ENCODE measurements at regions not wholly inside any gene's neighbourhood (a gene's known extent, or its start where the extent isn't known, plus 50 kb on each side); places are given as distances from the start of the nearest gene placed in this dataset.
"Not testable (repeated sequence)": the region's sequence is repeated elsewhere in the genome, so short reads cannot be mapped to it uniquely, and the experiment has no call there.

- no peak for DNase-seq (ENCODE audit: low read depth)
- H3K4me3 ChIP-seq (replicated peaks; ENCODE audit: low read depth, low read length), result no peak overlapping the region
- TF ChIP-seq, protein P1, sequence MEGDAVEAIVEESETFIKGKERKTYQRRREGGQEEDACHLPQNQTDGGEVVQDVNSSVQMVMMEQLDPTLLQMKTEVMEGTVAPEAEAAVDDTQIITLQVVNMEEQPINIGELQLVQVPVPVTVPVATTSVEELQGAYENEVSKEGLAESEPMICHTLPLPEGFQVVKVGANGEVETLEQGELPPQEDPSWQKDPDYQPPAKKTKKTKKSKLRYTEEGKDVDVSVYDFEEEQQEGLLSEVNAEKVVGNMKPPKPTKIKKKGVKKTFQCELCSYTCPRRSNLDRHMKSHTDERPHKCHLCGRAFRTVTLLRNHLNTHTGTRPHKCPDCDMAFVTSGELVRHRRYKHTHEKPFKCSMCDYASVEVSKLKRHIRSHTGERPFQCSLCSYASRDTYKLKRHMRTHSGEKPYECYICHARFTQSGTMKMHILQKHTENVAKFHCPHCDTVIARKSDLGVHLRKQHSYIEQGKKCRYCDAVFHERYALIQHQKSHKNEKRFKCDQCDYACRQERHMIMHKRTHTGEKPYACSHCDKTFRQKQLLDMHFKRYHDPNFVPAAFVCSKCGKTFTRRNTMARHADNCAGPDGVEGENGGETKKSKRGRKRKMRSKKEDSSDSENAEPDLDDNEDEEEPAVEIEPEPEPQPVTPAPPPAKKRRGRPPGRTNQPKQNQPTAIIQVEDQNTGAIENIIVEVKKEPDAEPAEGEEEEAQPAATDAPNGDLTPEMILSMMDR (IDR thresholded peaks at IDR 0.05; ENCODE audit: low read length, missing control alignments), result no peak
Measured at GRCh38 chr5:108508979-108509378, 127.1 kb upstream of the FBXL17 start.

- no peak overlapping the region for H3K4me3 ChIP-seq (replicated peaks; ENCODE audit: low read depth, low read length)
- no peak for DNase-seq (ENCODE audit: low read depth)
- TF ChIP-seq, protein P1 (IDR thresholded peaks at IDR 0.05; ENCODE audit: low read length, missing control alignments), result no peak
Measured at GRCh38 chr5:108507631-108508030, 125.7 kb upstream of the FBXL17 start.

GRCh38 chr5:108505608-108506007 is 123.7 kb upstream of the FBXL17 start:
- H3K4me3 ChIP-seq (replicated peaks; ENCODE audit: low read depth, low read length), result no peak overlapping the region
- DNase-seq (ENCODE audit: low read depth), result no peak
- TF ChIP-seq, protein P1 (IDR thresholded peaks at IDR 0.05; ENCODE audit: low read length, missing control alignments), result no peak

DNA sequence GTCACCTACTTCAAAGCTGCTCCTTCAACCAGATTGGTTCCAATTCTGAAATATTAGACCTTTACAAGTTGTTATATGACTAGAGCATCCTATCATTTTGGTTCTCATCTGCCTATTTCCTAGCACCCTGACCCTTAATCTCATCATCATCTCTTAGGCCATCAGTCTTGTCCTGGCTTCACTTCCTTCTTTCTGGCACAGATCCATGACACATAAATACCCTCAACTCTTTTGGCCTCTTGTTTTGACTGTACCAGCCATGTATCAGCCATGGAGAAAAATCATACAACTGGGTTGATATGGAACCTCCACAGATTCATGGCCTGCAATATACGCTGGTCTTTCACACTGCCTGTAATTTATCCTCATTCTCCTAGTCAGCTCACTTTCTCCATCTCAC is 123.1 kb upstream of the FBXL17 start:
- no peak for DNase-seq (ENCODE audit: low read depth)
- no peak overlapping the region for H3K4me3 ChIP-seq (replicated peaks; ENCODE audit: low read depth, low read length)
- TF ChIP-seq, protein P1 (IDR thresholded peaks at IDR 0.05; ENCODE audit: low read length, missing control alignments), result no peak

DNA sequence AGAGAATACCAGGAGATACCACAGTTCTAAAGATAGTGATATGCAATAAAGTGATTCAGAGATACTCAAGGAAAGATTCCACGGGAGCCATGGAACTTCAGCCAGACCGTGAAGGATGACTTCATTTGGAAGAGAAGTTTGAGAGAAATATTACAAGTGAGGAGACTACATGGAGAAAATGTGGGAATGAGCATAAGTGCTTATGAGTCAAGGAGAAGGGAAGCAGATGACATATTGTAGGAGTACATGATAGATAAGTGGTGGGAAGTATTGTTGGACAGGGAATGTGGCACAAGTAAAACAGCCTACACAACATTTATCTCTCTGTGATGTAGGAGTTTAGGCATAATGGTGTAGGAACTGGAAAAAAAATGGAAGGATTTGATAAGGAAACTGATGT is 122.1 kb upstream of the FBXL17 start:
- DNase-seq (ENCODE audit: low read depth), result peak; percentile 11
- TF ChIP-seq, protein P1 (IDR thresholded peaks at IDR 0.05; ENCODE audit: low read length, missing control alignments), result no peak
- H3K4me3 ChIP-seq (replicated peaks; ENCODE audit: low read depth, low read length), result no peak overlapping the region

DNA sequence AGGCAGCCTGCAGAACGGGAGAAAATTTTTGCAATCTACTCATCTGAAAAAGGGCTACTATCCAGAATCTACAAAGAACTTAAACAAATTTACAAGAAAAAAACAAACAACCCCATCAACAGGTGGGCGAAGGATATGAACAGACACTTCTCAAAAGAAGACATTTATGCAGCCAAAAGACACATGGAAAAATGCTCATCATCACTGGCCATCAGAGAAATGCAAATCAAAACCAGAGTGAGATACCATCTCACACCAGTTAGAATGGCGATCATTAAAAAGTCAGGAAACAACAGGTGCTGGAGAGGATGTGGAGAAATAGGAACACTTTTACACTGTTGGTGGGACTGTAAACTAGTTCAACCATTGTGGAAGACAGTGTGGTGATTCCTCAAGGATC is 113.7 kb upstream of the FBXL17 start:
- not testable (repeated sequence) for DNase-seq (ENCODE audit: low read depth); H3K4me3 ChIP-seq (replicated peaks; ENCODE audit: low read depth, low read length)

- H3K4me3 ChIP-seq (replicated peaks; ENCODE audit: low read depth, low read length), result no peak overlapping the region
- DNase-seq (ENCODE audit: low read depth), result no peak
- TF ChIP-seq, protein P1 (IDR thresholded peaks at IDR 0.05; ENCODE audit: low read length, missing control alignments), result no peak
Measured at GRCh38 chr5:108487951-108488350, 106.1 kb upstream of the FBXL17 start.

- no peak overlapping the region for H3K4me3 ChIP-seq (replicated peaks; ENCODE audit: low read depth, low read length)
- TF ChIP-seq, protein P1 (IDR thresholded peaks at IDR 0.05; ENCODE audit: low read length, missing control alignments), result no peak
- DNase-seq (ENCODE audit: low read depth), result no peak
Measured at GRCh38 chr5:108484035-108484434, 102.1 kb upstream of the FBXL17 start.
